ENCODE measurements at regions not wholly inside any gene's neighbourhood (a gene's known extent, or its start where the extent isn't known, plus 50 kb on each side); places are given as distances from the start of the nearest gene placed in this dataset.
"Not testable (repeated sequence)": the region's sequence is repeated elsewhere in the genome, so short reads cannot be mapped to it uniquely, and the experiment has no call there.

GRCh38 chr2:750628-751027, 73.4 kb upstream of the TMEM18 start:
- no peak for DNase-seq

GRCh38 chr2:747762-748351, 70.7 kb upstream of the TMEM18 start:
- no peak for DNase-seq

- DNase-seq: no peak
Observed at GRCh38 chr2:746697-747096, 69.5 kb upstream of the TMEM18 start.

GRCh38 chr2:744088-744487, 66.9 kb upstream of the TMEM18 start:
- no peak for DNase-seq

GRCh38 chr2:742221-742620, 65.0 kb upstream of the TMEM18 start:
- no peak for DNase-seq

GRCh38 chr2:741195-741496, 63.9 kb upstream of the TMEM18 start:
- no peak for DNase-seq

- DNase-seq: peak; percentile 21
Observed at GRCh38 chr2:740322-741194, 63.4 kb upstream of the TMEM18 start.

- not testable (repeated sequence) for DNase-seq
Observed at GRCh38 chr2:739864-740321, 62.7 kb upstream of the TMEM18 start.

- no peak for DNase-seq
Observed at GRCh38 chr2:736939-737338, 59.7 kb upstream of the TMEM18 start.

- no peak for DNase-seq
Observed at GRCh38 chr2:735670-736218, 58.5 kb upstream of the TMEM18 start.

- no peak for DNase-seq
Observed at GRCh38 chr2:734496-734895, 57.3 kb upstream of the TMEM18 start.

- DNase-seq: no peak
Observed at GRCh38 chr2:733495-733894, 56.3 kb upstream of the TMEM18 start.

- no peak for DNase-seq
Observed at GRCh38 chr2:733001-733400, 55.8 kb upstream of the TMEM18 start.

- no peak for DNase-seq
Observed at GRCh38 chr2:731711-732110, 54.5 kb upstream of the TMEM18 start.

- DNase-seq: no peak
Observed at GRCh38 chr2:729376-729861, 52.2 kb upstream of the TMEM18 start.

GRCh38 chr2:728165-728564, 51.0 kb upstream of the TMEM18 start:
- DNase-seq: no peak

- no peak for DNase-seq
Observed at GRCh38 chr2:727071-727470, 49.9 kb upstream of the TMEM18 start.
